HG02852 (cell line): ENCODE measurements at regions not wholly inside any gene's neighbourhood (a gene's known extent, or its start where the extent isn't known, plus 50 kb on each side); places are given as distances from the start of the nearest gene placed in this dataset.
A peak's percentile ranks its signal among the peaks of the same experiment; 100 is the strongest.

Experiments
- ATAC-seq: cut with Tn5 transposase; IDR thresholded peaks from one replicate; pipeline ENCODE4 v1.9.1; 2021; ENCODE audit warnings: mild to moderate bottlenecking, moderate library complexity; ENCODE audit not compliant: unreplicated experiment

- ATAC-seq = no peak
Observed at GRCh38 chr13:31956980-31957644, 74.5 kb upstream of the FRY start.

- ATAC-seq = no peak
Observed at GRCh38 chr13:31957772-31958171, 73.8 kb upstream of the FRY start.

GRCh38 chr13:31962731-31963370 is 68.7 kb upstream of the FRY start:
- no peak for ATAC-seq

GRCh38 chr13:31963631-31964030 is 67.9 kb upstream of the FRY start:
- no peak for ATAC-seq

DNA sequence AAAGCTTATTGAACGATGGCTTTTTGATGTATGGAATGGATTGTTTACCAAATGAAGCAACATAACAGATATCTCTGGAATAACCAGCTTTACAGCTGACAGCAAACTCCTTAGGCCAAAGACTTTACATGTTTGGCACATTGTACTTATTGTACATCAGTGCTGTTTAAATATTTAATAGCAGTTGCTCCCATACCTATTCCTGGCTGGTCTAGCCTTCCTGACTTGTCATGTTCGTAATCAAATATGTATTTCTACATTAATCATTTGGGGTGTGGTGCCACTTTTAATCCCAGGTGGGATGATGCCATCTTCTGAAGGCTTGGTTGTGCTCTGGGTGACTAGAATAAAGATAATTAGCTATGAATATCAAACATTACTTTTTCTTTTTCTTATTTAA is 67.4 kb upstream of the FRY start:
- ATAC-seq = no peak

DNA sequence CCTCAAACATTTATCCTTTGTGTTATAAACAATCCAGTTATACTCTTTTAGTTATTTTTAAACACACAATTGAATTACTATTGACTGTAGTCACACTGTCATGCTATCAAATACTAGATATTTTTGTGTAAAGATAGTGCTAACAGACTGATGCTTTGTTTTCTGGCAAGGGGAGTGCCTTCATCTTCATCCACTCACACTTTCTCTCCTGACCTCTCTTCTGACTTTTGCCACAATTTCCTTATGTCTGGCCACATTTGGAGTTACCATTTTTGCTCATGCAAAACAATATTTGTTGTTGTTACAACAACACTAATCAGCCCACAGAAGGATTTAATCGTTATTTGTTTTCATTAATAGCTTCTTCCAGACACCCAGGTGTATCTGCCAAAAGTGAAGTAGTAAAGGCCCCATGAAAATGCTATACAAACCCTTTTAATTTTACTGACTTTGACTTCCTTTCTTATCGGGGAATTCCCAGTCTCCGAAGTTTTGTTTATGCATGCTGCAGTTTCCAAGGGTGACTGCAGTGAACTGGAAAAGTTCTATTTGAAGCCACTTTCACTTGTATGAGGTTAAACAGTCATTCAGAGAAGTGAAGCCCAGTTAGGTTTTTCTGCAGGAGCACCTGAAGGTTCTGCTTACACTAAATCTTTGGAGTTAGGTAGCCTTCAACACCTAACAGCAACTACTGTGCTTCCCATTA is 66.1 kb upstream of the FRY start:
- ATAC-seq = peak; percentile 97

GRCh38 chr13:31967155-31967554 is 64.4 kb upstream of the FRY start:
- ATAC-seq = no peak

- ATAC-seq = no peak
Observed at GRCh38 chr13:31968473-31968872, 63.1 kb upstream of the FRY start.

DNA sequence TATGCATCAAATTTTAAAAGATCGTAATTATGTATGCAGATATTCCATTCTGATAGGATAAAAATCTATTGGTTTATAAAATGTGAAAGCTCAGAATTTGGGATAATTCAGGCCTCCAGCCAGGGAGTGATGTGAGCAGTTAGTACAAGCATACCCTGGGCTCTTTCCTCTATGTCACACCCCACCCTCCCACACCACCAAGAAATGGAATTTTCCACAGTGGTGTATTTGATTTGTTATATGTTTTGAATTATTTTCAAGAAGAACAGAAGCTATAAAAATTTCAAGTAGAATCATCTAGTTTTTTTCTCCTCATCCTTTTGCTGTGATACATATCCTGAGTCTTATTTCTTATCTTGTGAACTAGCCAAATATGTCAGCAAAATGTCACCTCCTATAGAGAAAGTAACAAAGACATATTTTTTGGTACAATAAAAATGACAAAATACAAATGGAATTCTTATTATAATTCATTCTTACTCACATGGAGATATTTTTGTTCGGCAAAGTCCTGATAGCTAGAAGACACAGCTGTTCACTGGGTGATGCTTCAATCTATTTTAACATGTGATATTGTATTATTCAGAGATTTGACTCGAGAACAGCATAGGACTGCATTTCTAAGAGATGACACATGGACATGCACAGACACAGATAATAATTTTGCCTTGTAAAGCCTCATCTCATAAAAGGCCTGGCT is 61.2 kb upstream of the FRY start:
- no peak for ATAC-seq

DNA sequence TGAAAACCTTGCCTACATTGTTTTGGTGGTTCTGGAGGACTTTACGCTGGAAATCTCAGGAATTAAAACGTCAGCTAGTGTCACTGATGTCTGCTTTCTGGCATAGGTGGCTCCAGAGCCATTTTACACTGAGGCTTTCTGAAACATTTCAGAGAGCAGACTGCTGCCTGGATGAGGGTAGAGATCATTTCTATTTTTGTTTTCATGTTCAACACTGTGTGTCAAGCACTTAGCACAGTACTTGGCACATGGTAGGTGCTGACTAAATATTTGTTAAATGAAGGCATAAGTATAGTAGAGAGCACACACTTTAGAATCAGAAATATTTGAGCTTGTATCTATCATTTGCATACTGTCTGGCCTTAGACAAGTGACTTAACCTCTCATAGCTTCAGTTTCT is 59.1 kb upstream of the FRY start:
- ATAC-seq = no peak

DNA sequence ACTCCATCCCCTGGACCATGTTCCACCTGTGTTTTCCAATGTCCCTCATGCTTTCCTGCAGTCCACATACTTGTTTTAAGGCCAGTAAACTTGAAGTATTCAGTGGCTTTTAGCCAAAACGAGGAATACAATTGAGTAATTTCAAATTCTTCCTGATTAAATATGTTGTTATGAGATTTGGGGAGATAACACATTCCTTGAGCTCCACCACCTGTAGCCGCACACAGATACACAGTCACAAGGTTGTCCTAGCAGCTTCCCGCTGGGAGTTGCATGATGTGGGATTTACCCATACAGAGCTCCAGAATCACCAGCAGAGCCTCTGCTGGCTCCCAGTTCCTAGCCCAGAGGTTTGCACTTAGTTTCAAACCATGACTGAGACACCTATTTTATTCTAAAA is 53.6 kb upstream of the FRY start:
- no peak for ATAC-seq

- ATAC-seq = no peak
Observed at GRCh38 chr13:31980830-31981229, 50.7 kb upstream of the FRY start.
